ENCODE measurements at regions not wholly inside any gene's neighbourhood (a gene's known extent, or its start where the extent isn't known, plus 50 kb on each side); places are given as distances from the start of the nearest gene placed in this dataset.

DNA sequence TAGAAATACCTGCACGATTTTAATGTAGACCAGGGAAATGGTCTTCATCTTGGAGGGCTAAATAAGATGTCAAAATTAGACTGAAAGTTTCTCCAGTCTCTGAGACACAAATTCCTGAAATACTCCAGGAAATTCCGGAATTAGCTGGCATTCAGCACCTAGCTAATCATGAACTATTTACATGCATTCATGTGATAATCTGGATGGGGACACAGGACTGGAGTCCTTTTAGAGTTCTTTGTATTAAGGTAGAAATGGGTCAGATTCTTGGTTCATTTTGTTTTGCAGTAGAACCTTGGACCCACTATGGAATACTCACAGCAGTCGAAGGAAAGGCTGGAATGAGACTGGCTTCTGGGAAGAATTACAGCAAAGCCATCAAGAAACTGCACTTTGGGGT, 65.3 kb upstream of the MDFIC start:
- Mint-ChIP-seq H3K27me3 (no peaks in the 10 kb centered on the region), H3K4me3 (no peak overlapping the region), H3K27ac (no peak overlapping the region), H3K36me3 (no peaks in the 10 kb centered on the region), H3K4me1 (no peaks in the 10 kb centered on the region), H3K9me3 (no peaks in the 10 kb centered on the region)

DNA sequence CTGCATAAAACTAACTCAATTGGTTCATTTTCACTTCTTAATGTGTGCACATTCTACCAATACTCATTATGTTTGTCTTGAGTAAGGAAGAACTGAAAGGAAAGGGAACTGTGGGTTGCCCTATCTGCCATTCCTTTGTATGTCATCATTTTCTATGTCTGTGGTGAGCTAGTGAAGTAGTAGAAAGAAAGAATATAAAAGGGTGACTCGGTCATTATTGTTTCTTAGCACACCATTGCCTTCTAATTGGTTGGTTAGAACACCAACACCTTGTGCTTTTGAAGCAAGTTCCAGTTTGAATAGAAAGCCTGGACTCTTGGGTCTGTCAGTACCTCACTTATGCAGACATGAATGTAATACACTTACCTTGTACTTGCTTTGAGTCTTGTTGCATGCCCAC, 64.3 kb upstream of the MDFIC start:
- no peaks in the 10 kb centered on the region for H3K4me1 Mint-ChIP-seq
- no peak overlapping the region for H3K27ac Mint-ChIP-seq
- H3K4me3 Mint-ChIP-seq, result no peak overlapping the region
- no peaks in the 10 kb centered on the region for H3K27me3 Mint-ChIP-seq
- H3K9me3 Mint-ChIP-seq, result no peaks in the 10 kb centered on the region
- no peaks in the 10 kb centered on the region for H3K36me3 Mint-ChIP-seq

- Mint-ChIP-seq H3K27ac (no peak overlapping the region), H3K9me3 (no peaks in the 10 kb centered on the region), H3K36me3 (no peaks in the 10 kb centered on the region), H3K4me3 (no peak overlapping the region), H3K4me1 (no peaks in the 10 kb centered on the region), H3K27me3 (no peaks in the 10 kb centered on the region)
Measured at GRCh38 chr7:114859477-114859876, 62.4 kb upstream of the MDFIC start.

DNA sequence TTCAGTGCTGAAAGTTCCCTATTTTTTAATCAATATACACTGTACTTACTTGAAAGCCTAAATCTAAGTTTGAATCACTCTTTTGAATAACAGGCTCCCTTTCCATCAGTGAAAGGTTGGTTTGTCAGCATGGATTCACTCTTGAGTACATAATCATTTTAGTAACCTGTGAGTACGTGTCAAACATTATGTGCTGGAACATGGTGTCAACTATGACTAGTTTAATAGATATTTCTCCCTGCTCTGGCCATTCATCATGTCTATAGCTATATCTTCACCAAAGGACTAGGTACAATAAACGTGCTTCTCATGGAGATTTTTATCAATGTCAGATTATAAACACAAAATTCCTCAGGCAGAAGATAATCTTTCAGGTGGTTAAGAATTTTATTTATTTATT, 61.7 kb upstream of the MDFIC start:
- H3K36me3 Mint-ChIP-seq, result no peaks in the 10 kb centered on the region
- no peaks in the 10 kb centered on the region for H3K4me1 Mint-ChIP-seq
- no peaks in the 10 kb centered on the region for H3K9me3 Mint-ChIP-seq
- H3K4me3 Mint-ChIP-seq, result no peak overlapping the region
- H3K27ac Mint-ChIP-seq, result no peak overlapping the region
- H3K27me3 Mint-ChIP-seq, result no peaks in the 10 kb centered on the region

GRCh38 chr7:114862406-114862805, 59.5 kb upstream of the MDFIC start:
- no peak overlapping the region for H3K4me3 Mint-ChIP-seq
- H3K27me3 Mint-ChIP-seq, result no peaks in the 10 kb centered on the region
- H3K4me1 Mint-ChIP-seq, result peaks cover 0 to 2% (median 0%) of the 10 kb centered on the region in 3 donors
- no peaks in the 10 kb centered on the region for H3K36me3 Mint-ChIP-seq
- no peak overlapping the region for H3K27ac Mint-ChIP-seq
- H3K9me3 Mint-ChIP-seq, result no peaks in the 10 kb centered on the region

- Mint-ChIP-seq H3K27me3 (no peaks in the 10 kb centered on the region), H3K4me3 (no peak overlapping the region), H3K27ac (no peak overlapping the region), H3K4me1 (peaks cover 0 to 2% (median 0%) of the 10 kb centered on the region in 3 donors), H3K9me3 (no peaks in the 10 kb centered on the region), H3K36me3 (no peaks in the 10 kb centered on the region)
Measured at GRCh38 chr7:114864278-114864677, 57.6 kb upstream of the MDFIC start.

GRCh38 chr7:114865564-114865963, 56.3 kb upstream of the MDFIC start:
- H3K4me3 Mint-ChIP-seq, result no peak overlapping the region
- peaks cover 0 to 2% (median 0%) of the 10 kb centered on the region in 3 donors for H3K4me1 Mint-ChIP-seq
- H3K9me3 Mint-ChIP-seq, result no peaks in the 10 kb centered on the region
- no peaks in the 10 kb centered on the region for H3K27me3 Mint-ChIP-seq
- no peaks in the 10 kb centered on the region for H3K36me3 Mint-ChIP-seq
- no peak overlapping the region for H3K27ac Mint-ChIP-seq

All from IgD-negative memory B cell (primary cell).